CD4-positive, alpha-beta T cell (primary cell): ENCODE measurements at regions not wholly inside any gene's neighbourhood (a gene's known extent, or its start where the extent isn't known, plus 50 kb on each side); places are given as distances from the start of the nearest gene placed in this dataset.

Experiments used
- ATAC-seq: fragments of 200-7000 bp; cut with Tn5 transposase; one replicate; pipeline ENCODE4 v1.10.0; 2022; ENCODE audit warnings: mild to moderate bottlenecking; ENCODE audit not compliant: poor library complexity
- CTCF ChIA-PET: fragments of 350-600 bp; sonication (Branson Sonifier 250); formaldehyde crosslinking; loops from one replicate; lab custom pipeline; 2021; ENCODE audit warnings: antibody characterized with exemption, inconsistent platforms; lab: Charles Lee
- POLR2A ChIA-PET: fragments of 350-600 bp; sonication (Branson Sonifier 250); formaldehyde crosslinking; loops from one replicate; lab custom pipeline; 2021; ENCODE audit warnings: antibody characterized with exemption, inconsistent platforms; lab: Charles Lee
- DNase-seq, 14 experiments: peaks; one replicate each; pipeline ENCODE4 v3.0.0-alpha.2; 2013 to 2020; ENCODE audit warnings: mixed read lengths in 2 of 14
- H3K27ac ChIP-seq, 2 donors: one replicate each; pipeline versions ENCODE4 v1.5.1 to v1.7.0; 2013; ENCODE audit warnings: low read length in 2 of 2, low read depth in 1 of 2, mild to moderate bottlenecking in 1 of 2
- H3K27me3 ChIP-seq, 2 experiments: 1 replicate in 1 of 2; 2 replicates in 1 of 2; pipeline versions ENCODE4 v1.6.1 to v1.7.0; 2013; ENCODE audit warnings: low read length in 2 of 2, control low read depth in 1 of 2, mild to moderate bottlenecking in 1 of 2, moderate library complexity in 1 of 2; ENCODE audit not compliant: insufficient read depth in 2 of 2, control insufficient read depth in 1 of 2
- H3K36me3 ChIP-seq: one replicate; pipeline ENCODE4 v1.6.1; 2013; ENCODE audit warnings: low read length, control low read depth; ENCODE audit not compliant: insufficient read depth
- H3K4me1 ChIP-seq: one replicate; pipeline ENCODE4 v1.6.1; 2013; ENCODE audit warnings: low read length, control low read depth; ENCODE audit not compliant: insufficient read depth
- H3K4me3 ChIP-seq: one replicate; pipeline ENCODE4 v1.5.1; 2013; ENCODE audit warnings: mild to moderate bottlenecking, low read length, moderate library complexity
- H3K9me3 ChIP-seq, 2 experiments: 1 replicate in 1 of 2; 2 replicates in 1 of 2; pipeline versions ENCODE4 v1.6.1 to v1.7.0; 2013; ENCODE audit warnings: low read length in 2 of 2, mild to moderate bottlenecking in 2 of 2, control low read depth in 1 of 2, moderate library complexity in 1 of 2; ENCODE audit not compliant: control insufficient read depth in 1 of 2, insufficient read depth in 1 of 2
- H3K27ac Mint-ChIP-seq: one replicate; pipeline ENCODE4 v1.8.0; 2020; ENCODE audit warnings: mixed read lengths
- H3K27me3 Mint-ChIP-seq: one replicate; pipeline ENCODE4 v1.8.0; 2021; ENCODE audit warnings: mixed read lengths
- H3K36me3 Mint-ChIP-seq: one replicate; pipeline ENCODE4 v1.8.0; 2021; ENCODE audit warnings: low read depth, mixed read lengths
- H3K4me1 Mint-ChIP-seq: one replicate; pipeline ENCODE4 v1.8.0; 2021; ENCODE audit warnings: low read depth, mixed read lengths
- H3K4me3 Mint-ChIP-seq: one replicate; pipeline ENCODE4 v1.8.0; 2020; ENCODE audit warnings: mild to moderate bottlenecking, mixed read lengths
- H3K9me3 Mint-ChIP-seq: one replicate; pipeline ENCODE4 v1.8.0; 2020; ENCODE audit warnings: mixed read lengths
- intact Hi-C, 2 experiments: fragments of 100-400 bp; cut with DNase I in 1 of 2; cut with micrococcal nuclease in 1 of 2; formaldehyde crosslinking; loops; one replicate each; pipeline versions ENCODE4 v1.15.1 to v1.9.0; 2023 to 2025; cut with DNase I, micrococcal nuclease
- TF ChIP-seq, protein P1 (sequence below): fragments of 200-600 bp; IDR thresholded peaks from one replicate; pipeline ENCODE4 v1.8.0; 2022; ENCODE audit warnings: antibody characterized with exemption, mild to moderate bottlenecking

- ChIA-PET CTCF (no interaction called here), POLR2A (no interaction called here)
- ATAC-seq (no peak), DNase-seq (no peak)
- no peaks in the 10 kb centered on the region for H3K36me3 ChIP-seq
- TF ChIP-seq, protein P1, sequence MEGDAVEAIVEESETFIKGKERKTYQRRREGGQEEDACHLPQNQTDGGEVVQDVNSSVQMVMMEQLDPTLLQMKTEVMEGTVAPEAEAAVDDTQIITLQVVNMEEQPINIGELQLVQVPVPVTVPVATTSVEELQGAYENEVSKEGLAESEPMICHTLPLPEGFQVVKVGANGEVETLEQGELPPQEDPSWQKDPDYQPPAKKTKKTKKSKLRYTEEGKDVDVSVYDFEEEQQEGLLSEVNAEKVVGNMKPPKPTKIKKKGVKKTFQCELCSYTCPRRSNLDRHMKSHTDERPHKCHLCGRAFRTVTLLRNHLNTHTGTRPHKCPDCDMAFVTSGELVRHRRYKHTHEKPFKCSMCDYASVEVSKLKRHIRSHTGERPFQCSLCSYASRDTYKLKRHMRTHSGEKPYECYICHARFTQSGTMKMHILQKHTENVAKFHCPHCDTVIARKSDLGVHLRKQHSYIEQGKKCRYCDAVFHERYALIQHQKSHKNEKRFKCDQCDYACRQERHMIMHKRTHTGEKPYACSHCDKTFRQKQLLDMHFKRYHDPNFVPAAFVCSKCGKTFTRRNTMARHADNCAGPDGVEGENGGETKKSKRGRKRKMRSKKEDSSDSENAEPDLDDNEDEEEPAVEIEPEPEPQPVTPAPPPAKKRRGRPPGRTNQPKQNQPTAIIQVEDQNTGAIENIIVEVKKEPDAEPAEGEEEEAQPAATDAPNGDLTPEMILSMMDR = no peak
- Mint-ChIP-seq H3K9me3 (peaks cover 5% of the 10 kb centered on the region), H3K4me3 (no peak overlapping the region), H3K27me3 (no peaks in the 10 kb centered on the region), H3K4me1 (no peaks in the 10 kb centered on the region), H3K27ac (no peak overlapping the region), H3K36me3 (no peaks in the 10 kb centered on the region)
- no peak overlapping the region for H3K27ac ChIP-seq
- no peak overlapping the region for H3K4me3 ChIP-seq
- H3K9me3 ChIP-seq = peaks cover 0 to 7% of the 10 kb centered on the region in 2 experiments
- no peaks in the 10 kb centered on the region for H3K27me3 ChIP-seq
- intact Hi-C loops = no loop called here
- no peaks in the 10 kb centered on the region for H3K4me1 ChIP-seq
These were observed 221.5 kb upstream of the BRINP3 start for GRCh38 chr1:190699165-190699564.

- ATAC-seq = no peak
- H3K9me3 Mint-ChIP-seq = peaks cover 6% of the 10 kb centered on the region
- H3K27ac Mint-ChIP-seq = no peak overlapping the region
- Histone ChIP-seq H3K4me3 (no peak overlapping the region), H3K27me3 (no peaks in the 10 kb centered on the region), H3K9me3 (peaks cover 0 to 8% of the 10 kb centered on the region in 2 experiments), H3K27ac (no peak overlapping the region), H3K4me1 (no peaks in the 10 kb centered on the region), H3K36me3 (no peaks in the 10 kb centered on the region)
- TF ChIP-seq, protein P1 = no peak
- no peak for DNase-seq
- CTCF ChIA-PET = no interaction called here
- intact Hi-C loops = no loop called here
- H3K27me3 Mint-ChIP-seq = no peaks in the 10 kb centered on the region
- no peaks in the 10 kb centered on the region for H3K4me1 Mint-ChIP-seq
- no peak overlapping the region for H3K4me3 Mint-ChIP-seq
- no peaks in the 10 kb centered on the region for H3K36me3 Mint-ChIP-seq
- POLR2A ChIA-PET = no interaction called here
These were observed 230.9 kb upstream of the BRINP3 start for GRCh38 chr1:190708418-190709057.

DNA sequence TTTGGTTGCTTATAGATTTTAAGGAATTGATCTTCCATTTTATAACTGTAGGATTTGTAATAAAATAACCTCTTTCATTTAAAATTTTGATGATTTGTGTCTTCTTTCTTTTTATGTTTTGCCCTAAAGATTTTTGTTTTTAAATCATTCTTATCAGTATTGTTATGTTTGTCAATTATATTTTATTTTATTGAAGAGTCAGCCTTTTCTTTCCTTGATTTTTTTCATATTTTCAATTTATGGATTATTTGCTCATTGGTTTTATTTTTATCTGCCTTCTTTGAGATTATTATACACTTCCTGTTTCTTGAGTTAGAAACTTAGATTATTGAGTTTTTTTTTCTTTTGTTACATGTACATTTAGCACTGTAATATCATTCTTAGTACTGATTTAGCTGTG lies 233.4 kb upstream of the BRINP3 start:
- DNase-seq (no peak), ATAC-seq (no peak)
- TF ChIP-seq, protein P1 = no peak
- no peak overlapping the region for H3K4me3 Mint-ChIP-seq
- H3K27me3 Mint-ChIP-seq = no peaks in the 10 kb centered on the region
- no peaks in the 10 kb centered on the region for H3K4me1 Mint-ChIP-seq
- H3K27me3 ChIP-seq = no peaks in the 10 kb centered on the region
- H3K4me3 ChIP-seq = no peak overlapping the region
- peaks cover 0 to 8% of the 10 kb centered on the region in 2 experiments for H3K9me3 ChIP-seq
- H3K9me3 Mint-ChIP-seq = peaks cover 5% of the 10 kb centered on the region
- CTCF ChIA-PET = no interaction called here
- no peaks in the 10 kb centered on the region for H3K36me3 ChIP-seq
- POLR2A ChIA-PET = no interaction called here
- no peaks in the 10 kb centered on the region for H3K36me3 Mint-ChIP-seq
- no peak overlapping the region for H3K27ac Mint-ChIP-seq
- intact Hi-C loops = no loop called here
- H3K4me1 ChIP-seq = no peaks in the 10 kb centered on the region
- H3K27ac ChIP-seq = no peak overlapping the region
